ENCODE measurements at regions not wholly inside any gene's neighbourhood (a gene's known extent, or its start where the extent isn't known, plus 50 kb on each side); places are given as distances from the start of the nearest gene placed in this dataset.
"Not testable (repeated sequence)": the region's sequence is repeated elsewhere in the genome, so short reads cannot be mapped to it uniquely, and the experiment has no call there.

- Mint-ChIP-seq H3K4me1 (no peaks in the 10 kb centered on the region), H3K36me3 (ENCODE audit: low read depth) (peaks cover 2% of the 10 kb centered on the region), H3K27ac (no peak overlapping the region), H3K4me3 (no peak overlapping the region), H3K9me3 (peaks cover 5% of the 10 kb centered on the region), H3K27me3 (no peaks in the 10 kb centered on the region)
- intact Hi-C loops (cut with micrococcal nuclease), result no loop called here
- DNase-seq, result no peak
Measured at GRCh38 chr22:26937213-26937612, 279.8 kb downstream of the MIAT start.

DNA sequence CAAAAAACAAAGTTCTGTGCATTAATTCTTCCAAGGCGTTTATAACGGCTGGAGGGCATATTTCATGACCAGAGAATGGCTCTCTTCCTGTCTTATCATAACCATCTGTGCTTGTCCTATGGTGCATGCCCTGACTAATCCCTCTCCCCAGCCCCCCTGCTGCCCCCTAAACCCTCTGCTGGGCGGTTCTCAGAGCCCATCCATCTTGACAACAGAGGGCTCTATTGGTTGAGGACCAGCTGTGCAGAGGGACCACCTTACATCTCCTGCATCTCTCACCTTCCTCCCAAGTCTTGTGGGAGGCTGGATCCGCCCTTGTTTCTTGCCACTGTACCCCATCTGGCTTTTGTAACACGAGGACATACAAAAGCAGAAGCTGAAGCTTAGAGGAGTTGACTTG is 282.1 kb downstream of the MIAT start:
- no peak overlapping the region for H3K27ac Mint-ChIP-seq
- H3K4me3 Mint-ChIP-seq, result no peak overlapping the region
- H3K4me1 Mint-ChIP-seq, result no peaks in the 10 kb centered on the region
- intact Hi-C loops (cut with micrococcal nuclease), result no loop called here
- no peak for DNase-seq
- peaks cover 5% of the 10 kb centered on the region for H3K9me3 Mint-ChIP-seq
- H3K27me3 Mint-ChIP-seq, result no peaks in the 10 kb centered on the region
- H3K36me3 Mint-ChIP-seq (ENCODE audit: low read depth), result peaks cover 2% of the 10 kb centered on the region

GRCh38 chr22:26941896-26942636 is 284.7 kb downstream of the MIAT start:
- H3K36me3 Mint-ChIP-seq (ENCODE audit: low read depth), result peaks cover 2% of the 10 kb centered on the region
- intact Hi-C loops (cut with micrococcal nuclease), result no loop called here
- DNase-seq, result no peak
- H3K9me3 Mint-ChIP-seq, result peaks cover 5% of the 10 kb centered on the region
- H3K27me3 Mint-ChIP-seq, result no peaks in the 10 kb centered on the region
- no peak overlapping the region for H3K27ac Mint-ChIP-seq
- H3K4me3 Mint-ChIP-seq, result no peak overlapping the region
- no peaks in the 10 kb centered on the region for H3K4me1 Mint-ChIP-seq

DNA sequence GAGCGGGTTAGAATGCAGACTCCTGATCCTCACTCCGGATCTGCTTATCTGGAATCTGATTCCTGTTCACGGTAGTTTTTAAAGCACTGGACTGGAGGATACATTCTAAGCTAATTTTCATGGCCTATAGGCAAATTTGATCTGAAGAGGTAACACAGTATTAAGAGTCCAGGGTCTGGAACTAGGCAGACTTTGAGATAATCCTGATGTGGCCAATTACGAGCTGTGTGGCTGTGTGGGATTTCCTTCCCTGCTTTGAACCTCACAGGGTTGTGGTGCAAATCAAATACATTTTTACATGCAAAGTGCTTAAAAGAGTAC is 285.2 kb downstream of the MIAT start:
- Mint-ChIP-seq H3K9me3 (peaks cover 2% of the 10 kb centered on the region), H3K4me1 (no peaks in the 10 kb centered on the region), H3K36me3 (ENCODE audit: low read depth) (peaks cover under 1% of the 10 kb centered on the region), H3K4me3 (no peak overlapping the region), H3K27me3 (no peaks in the 10 kb centered on the region), H3K27ac (no peak overlapping the region)
- DNase-seq, result no peak
- intact Hi-C loops (cut with micrococcal nuclease), result no loop called here

GRCh38 chr22:26945565-26945964 is 288.2 kb downstream of the MIAT start:
- no peak overlapping the region for H3K4me3 Mint-ChIP-seq

DNA sequence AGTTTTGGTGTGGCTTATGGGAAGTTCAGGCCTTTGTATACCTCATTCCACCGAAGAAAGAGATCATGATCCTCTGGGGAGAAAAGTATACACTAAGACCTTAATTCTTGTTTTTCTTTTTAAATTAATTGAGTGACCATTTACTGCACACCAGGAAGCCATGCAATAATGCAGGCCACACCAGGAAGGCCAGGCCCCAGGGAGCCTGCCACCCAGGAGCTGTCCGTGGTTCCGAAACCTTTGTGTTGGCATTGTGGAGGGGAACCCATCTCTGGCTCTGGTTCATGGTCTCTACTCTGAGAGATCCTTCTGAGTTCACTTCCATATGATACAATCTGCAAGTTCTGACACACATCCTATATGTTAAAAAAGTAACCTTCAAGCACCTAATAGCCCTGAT is 291.8 kb downstream of the MIAT start:
- peak; percentile 71 for DNase-seq
- Mint-ChIP-seq H3K27ac (no peak overlapping the region), H3K9me3 (no peaks in the 10 kb centered on the region), H3K4me1 (no peaks in the 10 kb centered on the region), H3K4me3 (no peak overlapping the region), H3K36me3 (ENCODE audit: low read depth) (no peaks in the 10 kb centered on the region), H3K27me3 (peaks cover 30% of the 10 kb centered on the region)
- intact Hi-C loops (cut with micrococcal nuclease), result no loop called here

More at GRCh38 chr22:26945565-26945964, 288.2 kb downstream of the MIAT start:
- intact Hi-C loops (cut with micrococcal nuclease), result no loop called here
- Mint-ChIP-seq H3K9me3 (no peaks in the 10 kb centered on the region), H3K27ac (no peak overlapping the region), H3K27me3 (peaks cover under 1% of the 10 kb centered on the region), H3K4me1 (no peaks in the 10 kb centered on the region), H3K36me3 (ENCODE audit: low read depth) (no peaks in the 10 kb centered on the region)
- no peak for DNase-seq

DNA sequence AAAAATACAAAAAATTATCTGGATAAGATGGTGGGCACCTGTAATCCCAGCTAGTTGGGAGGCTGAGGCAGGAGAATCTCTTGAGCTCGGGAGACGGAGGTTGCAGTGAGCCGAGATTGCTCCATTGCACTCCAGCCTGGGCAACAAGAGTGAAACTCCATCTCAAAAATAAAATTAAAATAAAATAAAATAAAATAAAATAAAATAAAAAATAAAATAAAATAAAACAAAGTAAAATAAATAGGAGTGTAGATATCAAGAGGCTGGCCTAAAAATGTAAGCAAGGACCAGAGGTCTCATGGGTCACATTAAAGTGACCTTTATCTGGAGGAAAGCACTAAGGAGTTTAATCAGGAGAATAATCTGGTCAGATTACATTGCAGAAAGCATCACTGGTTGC is 293.8 kb downstream of the MIAT start:
- H3K4me3 Mint-ChIP-seq; DNase-seq; H3K4me1 Mint-ChIP-seq; H3K36me3 Mint-ChIP-seq (ENCODE audit: low read depth); H3K9me3 Mint-ChIP-seq; H3K27ac Mint-ChIP-seq; intact Hi-C loops (cut with micrococcal nuclease): not testable (repeated sequence)
- peaks cover 38% of the 10 kb centered on the region for H3K27me3 Mint-ChIP-seq

DNA sequence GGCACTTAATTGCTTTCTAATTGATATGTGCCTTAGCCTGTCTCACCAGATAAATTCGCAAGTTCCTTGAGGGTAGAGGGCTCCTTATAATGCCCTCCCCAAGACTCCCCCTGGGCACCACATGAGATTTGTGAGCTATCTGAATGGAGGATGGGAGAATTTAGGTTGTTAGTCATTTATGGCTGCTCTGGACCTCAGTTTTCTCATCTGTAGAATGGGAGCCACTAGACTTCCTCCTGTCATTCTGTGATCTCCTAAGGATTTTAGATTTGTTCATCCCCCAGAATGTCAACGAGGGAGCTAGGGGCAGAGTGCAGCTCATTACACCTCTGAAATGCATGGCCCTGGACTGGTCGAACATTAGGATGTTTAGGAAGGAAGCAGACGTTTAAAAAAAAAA is 294.6 kb downstream of the MIAT start:
- no peaks in the 10 kb centered on the region for H3K9me3 Mint-ChIP-seq
- intact Hi-C loops (cut with micrococcal nuclease), result no loop called here
- DNase-seq, result no peak
- H3K36me3 Mint-ChIP-seq (ENCODE audit: low read depth), result no peaks in the 10 kb centered on the region
- no peaks in the 10 kb centered on the region for H3K4me1 Mint-ChIP-seq
- peaks cover 40% of the 10 kb centered on the region for H3K27me3 Mint-ChIP-seq
- H3K27ac Mint-ChIP-seq, result no peak overlapping the region
- no peak overlapping the region for H3K4me3 Mint-ChIP-seq

DNA sequence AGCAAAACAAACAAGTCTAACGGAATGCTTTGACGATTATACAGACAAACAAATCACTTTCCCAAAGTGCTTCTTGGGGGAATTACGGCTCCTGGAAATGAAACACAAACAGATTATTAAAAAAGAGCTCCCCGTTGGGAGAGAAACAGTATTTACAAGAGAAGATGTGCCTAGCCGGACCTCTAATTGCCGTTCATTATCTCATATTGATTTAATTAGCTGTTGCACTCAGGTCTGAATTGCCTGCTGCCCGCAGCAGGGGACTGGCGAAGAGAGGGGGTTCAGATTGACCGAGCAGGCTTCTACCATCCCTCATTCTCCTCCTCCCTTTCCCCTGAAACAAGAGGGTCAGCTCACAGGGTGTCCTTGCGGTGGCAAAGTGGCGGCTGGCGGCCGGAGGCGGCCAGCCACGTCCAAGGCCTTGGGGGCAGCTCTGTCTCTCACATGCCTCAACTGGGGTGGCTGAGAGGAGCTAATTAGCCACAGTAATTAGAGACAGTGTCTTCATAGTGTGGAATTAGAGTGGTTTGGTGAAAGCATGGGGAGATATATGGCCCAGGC is 295.1 kb downstream of the MIAT start:
- intact Hi-C loops (cut with micrococcal nuclease), result no loop called here
- no peak overlapping the region for H3K4me3 Mint-ChIP-seq
- peaks cover 42% of the 10 kb centered on the region for H3K27me3 Mint-ChIP-seq
- H3K9me3 Mint-ChIP-seq, result no peaks in the 10 kb centered on the region
- DNase-seq, result no peak
- no peak overlapping the region for H3K27ac Mint-ChIP-seq
- H3K4me1 Mint-ChIP-seq, result no peaks in the 10 kb centered on the region
- H3K36me3 Mint-ChIP-seq (ENCODE audit: low read depth), result no peaks in the 10 kb centered on the region

- no peaks in the 10 kb centered on the region for H3K9me3 Mint-ChIP-seq
- H3K27me3 Mint-ChIP-seq, result peaks cover 42% of the 10 kb centered on the region
- no peak for DNase-seq
- H3K36me3 Mint-ChIP-seq (ENCODE audit: low read depth), result no peaks in the 10 kb centered on the region
- H3K4me1 Mint-ChIP-seq, result no peaks in the 10 kb centered on the region
- intact Hi-C loops (cut with micrococcal nuclease), result no loop called here
- H3K27ac Mint-ChIP-seq, result no peak overlapping the region
- H3K4me3 Mint-ChIP-seq, result no peak overlapping the region
Measured at GRCh38 chr22:26953012-26953883, 295.9 kb downstream of the MIAT start.

GRCh38 chr22:26956371-26956770 is 299.0 kb downstream of the MIAT start:
- H3K27me3 Mint-ChIP-seq, result peaks cover 37% of the 10 kb centered on the region
- no peak overlapping the region for H3K27ac Mint-ChIP-seq
- intact Hi-C loops (cut with micrococcal nuclease), result no loop called here
- no peaks in the 10 kb centered on the region for H3K9me3 Mint-ChIP-seq
- H3K4me3 Mint-ChIP-seq, result no peak overlapping the region
- DNase-seq, result no peak
- H3K36me3 Mint-ChIP-seq (ENCODE audit: low read depth), result no peaks in the 10 kb centered on the region
- no peaks in the 10 kb centered on the region for H3K4me1 Mint-ChIP-seq

GRCh38 chr22:26957176-26957575 is 299.8 kb downstream of the MIAT start:
- intact Hi-C loops (cut with micrococcal nuclease), result no loop called here
- H3K9me3 Mint-ChIP-seq, result no peaks in the 10 kb centered on the region
- no peak overlapping the region for H3K4me3 Mint-ChIP-seq
- no peaks in the 10 kb centered on the region for H3K4me1 Mint-ChIP-seq
- no peak for DNase-seq
- no peaks in the 10 kb centered on the region for H3K36me3 Mint-ChIP-seq (ENCODE audit: low read depth)
- peaks cover 29% of the 10 kb centered on the region for H3K27me3 Mint-ChIP-seq
- H3K27ac Mint-ChIP-seq, result no peak overlapping the region

DNA sequence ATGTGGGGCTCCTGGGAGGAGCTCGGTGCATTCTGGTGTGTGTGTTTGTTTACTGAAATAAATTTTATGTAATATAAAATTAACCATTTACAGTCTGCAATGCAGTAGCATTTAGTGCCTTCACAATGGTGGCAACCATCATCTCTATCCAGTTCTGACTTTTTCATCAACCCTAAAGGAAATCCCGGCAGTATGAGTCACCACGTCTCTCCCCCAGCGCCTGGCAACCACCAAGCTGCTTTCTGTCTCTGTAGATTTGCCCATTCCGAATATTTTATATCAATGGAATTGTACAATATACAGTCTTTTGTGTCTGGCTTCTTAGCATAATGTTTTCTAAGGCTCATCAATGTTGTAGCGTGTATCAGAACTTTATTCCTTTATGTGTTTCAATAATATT is 300.5 kb downstream of the MIAT start:
- H3K4me3 Mint-ChIP-seq, result no peak overlapping the region
- no peaks in the 10 kb centered on the region for H3K4me1 Mint-ChIP-seq
- no peak for DNase-seq
- no peaks in the 10 kb centered on the region for H3K36me3 Mint-ChIP-seq (ENCODE audit: low read depth)
- peaks cover 22% of the 10 kb centered on the region for H3K27me3 Mint-ChIP-seq
- H3K9me3 Mint-ChIP-seq, result no peaks in the 10 kb centered on the region
- no peak overlapping the region for H3K27ac Mint-ChIP-seq
- intact Hi-C loops (cut with micrococcal nuclease), result no loop called here

DNA sequence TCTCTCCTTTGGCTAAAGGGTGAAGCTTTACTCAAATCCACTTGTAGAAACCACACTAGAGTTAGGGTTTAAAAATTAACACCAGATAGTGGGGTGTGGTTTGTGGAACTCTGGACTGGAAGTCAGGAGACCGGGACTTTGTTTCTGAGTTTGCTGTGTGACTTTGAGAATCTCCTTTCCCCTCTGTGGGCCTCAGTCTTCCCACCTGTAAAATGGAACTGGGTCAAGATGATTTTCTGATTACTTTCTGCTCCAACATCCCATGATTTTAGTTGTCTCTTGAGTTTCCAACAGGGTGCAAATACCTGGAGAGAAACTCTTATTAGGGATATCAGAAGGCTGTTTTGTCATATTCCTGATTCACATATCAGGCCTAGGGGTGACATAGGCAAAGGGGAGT is 301.0 kb downstream of the MIAT start:
- Mint-ChIP-seq H3K36me3 (ENCODE audit: low read depth) (no peaks in the 10 kb centered on the region), H3K9me3 (no peaks in the 10 kb centered on the region), H3K4me1 (no peaks in the 10 kb centered on the region), H3K4me3 (no peak overlapping the region), H3K27me3 (peaks cover 17% of the 10 kb centered on the region), H3K27ac (no peak overlapping the region)
- no peak for DNase-seq
- intact Hi-C loops (cut with micrococcal nuclease), result no loop called here

All from activated CD4-positive, alpha-beta T cell treated with anti-CD3 and anti-CD28 coated beads, Interleukin-2, amount 10 ng/mL, durations not matched to agents 24 days and 14 days (primary cell).